ENCODE measurements at regions not wholly inside any gene's neighbourhood (a gene's known extent, or its start where the extent isn't known, plus 50 kb on each side); places are given as distances from the start of the nearest gene placed in this dataset.

DNA sequence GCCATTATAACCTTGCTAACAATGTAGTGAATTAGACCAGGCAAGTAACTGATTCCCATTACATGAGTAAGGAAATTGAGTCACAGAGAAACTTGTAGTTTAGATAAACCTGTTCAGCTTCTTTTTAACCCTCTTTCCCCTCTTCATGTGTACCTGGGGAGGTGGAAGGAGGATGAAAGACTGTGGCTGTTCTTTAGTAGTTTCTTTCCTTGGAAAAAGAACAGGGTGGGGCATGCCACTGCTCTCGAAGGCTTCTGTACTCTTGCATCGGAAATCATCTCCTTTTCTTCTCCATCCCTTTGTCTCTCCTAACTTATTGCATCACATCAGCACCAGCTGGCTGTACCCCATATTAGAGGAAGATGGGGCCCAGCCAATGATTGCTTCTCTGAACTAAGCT, 171.4 kb downstream of the PPARGC1A start:
- no peak for DNase-seq (ENCODE audit: low read depth in 2 of 2)
- Histone ChIP-seq H3K4me1 (ENCODE audit: control insufficient read depth, extremely low read depth, insufficient read depth, low read length) (no peaks in the 10 kb centered on the region), H3K9ac (ENCODE audit: insufficient read depth, low read length) (no peak overlapping the region), H3K4me2 (ENCODE audit: extremely low read depth, insufficient read depth, low read length) (no peak overlapping the region), H4K20me1 (ENCODE audit: control insufficient read depth, extremely low read depth, insufficient read depth, low read length) (no peaks in the 10 kb centered on the region), H3K27me3 (ENCODE audit: control insufficient read depth, insufficient read depth, low read length) (no peaks in the 10 kb centered on the region), H2AFZ (ENCODE audit: low read length) (no peak overlapping the region), H3K36me3 (ENCODE audit: control insufficient read depth, insufficient read depth, low read length) (no peaks in the 10 kb centered on the region), H3K79me2 (ENCODE audit: control insufficient read depth, insufficient read depth, low read length) (no peaks in the 10 kb centered on the region), H3K27ac (ENCODE audit: insufficient read depth, low read length) (no peak overlapping the region), H3K9me3 (ENCODE audit: control insufficient read depth, insufficient read depth, low read depth, low read length) (no peaks in the 10 kb centered on the region), H3K4me3 (replicated peaks in 1 of 4; ENCODE audit: control extremely low read depth in 1 of 4, insufficient read depth in 1 of 4, low read depth in 3 of 4, low read length in 4 of 4) (no peak overlapping the region)
- TF ChIP-seq, protein P1, sequence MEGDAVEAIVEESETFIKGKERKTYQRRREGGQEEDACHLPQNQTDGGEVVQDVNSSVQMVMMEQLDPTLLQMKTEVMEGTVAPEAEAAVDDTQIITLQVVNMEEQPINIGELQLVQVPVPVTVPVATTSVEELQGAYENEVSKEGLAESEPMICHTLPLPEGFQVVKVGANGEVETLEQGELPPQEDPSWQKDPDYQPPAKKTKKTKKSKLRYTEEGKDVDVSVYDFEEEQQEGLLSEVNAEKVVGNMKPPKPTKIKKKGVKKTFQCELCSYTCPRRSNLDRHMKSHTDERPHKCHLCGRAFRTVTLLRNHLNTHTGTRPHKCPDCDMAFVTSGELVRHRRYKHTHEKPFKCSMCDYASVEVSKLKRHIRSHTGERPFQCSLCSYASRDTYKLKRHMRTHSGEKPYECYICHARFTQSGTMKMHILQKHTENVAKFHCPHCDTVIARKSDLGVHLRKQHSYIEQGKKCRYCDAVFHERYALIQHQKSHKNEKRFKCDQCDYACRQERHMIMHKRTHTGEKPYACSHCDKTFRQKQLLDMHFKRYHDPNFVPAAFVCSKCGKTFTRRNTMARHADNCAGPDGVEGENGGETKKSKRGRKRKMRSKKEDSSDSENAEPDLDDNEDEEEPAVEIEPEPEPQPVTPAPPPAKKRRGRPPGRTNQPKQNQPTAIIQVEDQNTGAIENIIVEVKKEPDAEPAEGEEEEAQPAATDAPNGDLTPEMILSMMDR (conservative IDR thresholded peaks at IDR 0.05 in 1 of 2, IDR thresholded peaks at IDR 0.05 in 1 of 2; ENCODE audit: low read depth in 1 of 2, low read length in 2 of 2) = no peak
- no peak for TF ChIP-seq EZH2 (IDR thresholded peaks at IDR 0.05; ENCODE audit: low read length, missing control alignments)

DNA sequence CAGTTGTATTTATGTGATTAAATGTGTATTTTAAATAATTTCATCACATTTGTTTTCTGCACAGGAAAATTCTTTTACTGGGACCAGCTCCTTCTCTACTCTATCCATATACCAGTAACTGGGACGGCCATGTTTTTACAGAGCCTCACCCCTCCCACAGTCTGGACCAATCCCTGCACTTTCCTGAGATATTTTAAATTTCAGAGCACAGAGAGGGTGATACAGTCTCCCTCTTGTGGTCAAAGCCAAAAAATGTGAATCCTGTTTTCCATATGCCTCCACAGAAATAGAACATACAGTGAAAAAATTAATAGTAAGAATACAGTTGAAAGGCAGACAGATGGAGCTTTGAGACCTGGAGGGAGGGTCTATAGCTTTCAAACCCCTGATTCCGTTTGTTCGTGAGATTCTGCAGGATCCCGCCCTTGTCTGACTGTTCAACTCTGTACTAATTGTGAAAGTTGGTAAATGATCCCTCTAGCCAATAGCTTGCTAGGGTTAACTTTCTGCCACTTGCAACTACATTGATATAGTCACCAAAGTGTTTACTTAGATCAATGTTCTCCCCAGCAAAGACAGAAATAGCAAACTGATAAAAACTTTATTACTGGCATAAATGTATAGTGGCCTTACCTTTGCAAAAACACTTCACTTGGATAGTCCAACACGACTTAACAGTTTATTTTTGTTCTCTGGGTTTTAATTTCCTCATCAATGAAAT, 172.2 kb downstream of the PPARGC1A start:
- peak; percentile 36 to 50 for DNase-seq (ENCODE audit: low read depth in 2 of 2)
- Histone ChIP-seq H3K79me2 (ENCODE audit: control insufficient read depth, insufficient read depth, low read length) (no peaks in the 10 kb centered on the region), H3K9ac (ENCODE audit: insufficient read depth, low read length) (no peak overlapping the region), H4K20me1 (ENCODE audit: control insufficient read depth, extremely low read depth, insufficient read depth, low read length) (no peaks in the 10 kb centered on the region), H2AFZ (ENCODE audit: low read length) (no peak overlapping the region), H3K27me3 (ENCODE audit: control insufficient read depth, insufficient read depth, low read length) (no peaks in the 10 kb centered on the region), H3K9me3 (ENCODE audit: control insufficient read depth, insufficient read depth, low read depth, low read length) (no peaks in the 10 kb centered on the region), H3K4me2 (ENCODE audit: extremely low read depth, insufficient read depth, low read length) (no peak overlapping the region), H3K36me3 (ENCODE audit: control insufficient read depth, insufficient read depth, low read length) (no peaks in the 10 kb centered on the region), H3K4me3 (replicated peaks in 1 of 4; ENCODE audit: control extremely low read depth in 1 of 4, insufficient read depth in 1 of 4, low read depth in 3 of 4, low read length in 4 of 4) (no peak overlapping the region), H3K27ac (ENCODE audit: insufficient read depth, low read length) (no peak overlapping the region), H3K4me1 (ENCODE audit: control insufficient read depth, extremely low read depth, insufficient read depth, low read length) (no peaks in the 10 kb centered on the region)
- TF ChIP-seq, protein P1 (conservative IDR thresholded peaks at IDR 0.05 in 1 of 2, IDR thresholded peaks at IDR 0.05 in 1 of 2; ENCODE audit: low read depth in 1 of 2, low read length in 2 of 2) = peak; percentile 36 to 58
- no peak for TF ChIP-seq EZH2 (IDR thresholded peaks at IDR 0.05; ENCODE audit: low read length, missing control alignments)

DNA sequence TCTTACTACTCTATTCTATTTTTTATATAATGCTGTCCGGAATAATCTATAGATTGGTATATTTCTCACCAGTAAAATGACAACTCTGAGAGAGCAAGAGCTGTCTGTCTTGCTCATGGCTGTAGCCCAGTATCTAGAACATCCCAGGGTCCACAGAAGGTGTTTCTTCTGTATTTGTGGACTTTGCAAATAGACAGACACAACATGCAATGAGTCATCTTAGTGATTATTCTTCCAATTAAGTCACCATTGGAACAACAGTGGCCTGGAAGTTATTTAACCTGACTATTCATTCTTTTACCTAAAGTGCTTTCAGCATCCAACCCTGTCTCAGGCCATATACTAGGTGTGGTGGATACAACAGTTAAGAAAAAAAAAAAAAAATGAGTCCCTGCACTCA, 179.5 kb downstream of the PPARGC1A start:
- no peak overlapping the region for H3K4me3 ChIP-seq (replicated peaks in 1 of 4; ENCODE audit: control extremely low read depth in 1 of 4, insufficient read depth in 1 of 4, low read depth in 3 of 4, low read length in 4 of 4)
- no peaks in the 10 kb centered on the region for H3K36me3 ChIP-seq (ENCODE audit: control insufficient read depth, insufficient read depth, low read length)
- no peaks in the 10 kb centered on the region for H3K27me3 ChIP-seq (ENCODE audit: control insufficient read depth, insufficient read depth, low read length)
- no peaks in the 10 kb centered on the region for H3K9me3 ChIP-seq (ENCODE audit: control insufficient read depth, insufficient read depth, low read depth, low read length)
- H3K9ac ChIP-seq (ENCODE audit: insufficient read depth, low read length) = no peak overlapping the region
- TF ChIP-seq, protein P1 (conservative IDR thresholded peaks at IDR 0.05 in 1 of 2, IDR thresholded peaks at IDR 0.05 in 1 of 2; ENCODE audit: low read depth in 1 of 2, low read length in 2 of 2) = no peak
- no peak for TF ChIP-seq EZH2 (IDR thresholded peaks at IDR 0.05; ENCODE audit: low read length, missing control alignments)
- no peaks in the 10 kb centered on the region for H3K4me1 ChIP-seq (ENCODE audit: control insufficient read depth, extremely low read depth, insufficient read depth, low read length)
- H2AFZ ChIP-seq (ENCODE audit: low read length) = no peak overlapping the region
- no peak for DNase-seq (ENCODE audit: low read depth in 2 of 2)
- no peaks in the 10 kb centered on the region for H4K20me1 ChIP-seq (ENCODE audit: control insufficient read depth, extremely low read depth, insufficient read depth, low read length)
- H3K4me2 ChIP-seq (ENCODE audit: extremely low read depth, insufficient read depth, low read length) = no peak overlapping the region
- no peaks in the 10 kb centered on the region for H3K79me2 ChIP-seq (ENCODE audit: control insufficient read depth, insufficient read depth, low read length)
- H3K27ac ChIP-seq (ENCODE audit: insufficient read depth, low read length) = no peak overlapping the region

All from fibroblast of lung (primary cell).